CD4-positive, alpha-beta T cell treated with Interleukin-6 at 100 ng/mL for 8 hours (primary cell): ENCODE measurements at regions not wholly inside any gene's neighbourhood (a gene's known extent, or its start where the extent isn't known, plus 50 kb on each side); places are given as distances from the start of the nearest gene placed in this dataset.
"Not testable (repeated sequence)": the region's sequence is repeated elsewhere in the genome, so short reads cannot be mapped to it uniquely, and the experiment has no call there.

Experiments used
- DNase-seq: peaks from one replicate; pipeline ENCODE4 v3.0.0-alpha.2; 2020; ENCODE audit warnings: mixed read lengths, low spot score

GRCh38 chr3:185306286-185306685, 52.4 kb upstream of the EHHADH start:
- not testable (repeated sequence) for DNase-seq

- DNase-seq = no peak
Measured at GRCh38 chr3:185306847-185307246, 53.0 kb upstream of the EHHADH start.

- DNase-seq = peak; percentile 11
Measured at GRCh38 chr3:185308126-185308754, 54.4 kb upstream of the EHHADH start.

GRCh38 chr3:185309302-185309701, 53.6 kb upstream of the MAP3K13 start:
- DNase-seq = no peak

- no peak for DNase-seq
Measured at GRCh38 chr3:185309795-185310194, 53.1 kb upstream of the MAP3K13 start.

- no peak for DNase-seq
Measured at GRCh38 chr3:185311991-185312390, 50.9 kb upstream of the MAP3K13 start.
